BJ (cell line): ENCODE measurements at regions not wholly inside any gene's neighbourhood (a gene's known extent, or its start where the extent isn't known, plus 50 kb on each side); places are given as distances from the start of the nearest gene placed in this dataset.

Experiments used
- CTCF ChIA-PET: fragments of 350-600 bp; formaldehyde crosslinking; extraction: SDS; loops from one replicate; lab custom pipeline; 2021; ENCODE audit warnings: antibody characterized with exemption, inconsistent platforms; lab: Yijun Ruan, JAX
- POLR2A ChIA-PET: fragments of 300-600 bp; sonication (Branson Sonifier 250); formaldehyde crosslinking; extraction: SDS; loops from one replicate; lab custom pipeline; 2021; ENCODE audit warnings: antibody characterized with exemption; lab: Charles Lee
- DNase-seq: peaks from one replicate; pipeline ENCODE4 v3.0.0-alpha.2; 2011; ENCODE audit warnings: low read depth
- H3K27me3 ChIP-seq: 2 replicates; pipeline ENCODE4 v1.6.0; 2011; ENCODE audit warnings: low read length; ENCODE audit not compliant: control insufficient read depth, insufficient read depth
- H3K36me3 ChIP-seq: 2 replicates; pipeline ENCODE4 v1.5.1; 2011; ENCODE audit warnings: low read length; ENCODE audit not compliant: control insufficient read depth, insufficient read depth
- H3K4me3 ChIP-seq: 2 replicates; pipeline ENCODE4 v1.5.1; 2011; ENCODE audit warnings: low read depth, mild to moderate bottlenecking, control low read depth, low read length
- CTCF ChIP-seq: IDR thresholded peaks from 2 replicates; pipeline ENCODE4 v1.5.1; 2011; ENCODE audit warnings: low read depth, mild to moderate bottlenecking, control low read depth, inconsistent platforms, low read length, moderate library complexity; ENCODE audit not compliant: insufficient read depth

- no peak for DNase-seq
Measured at GRCh38 chr6:166860392-166860791, 96.0 kb downstream of the RNASET2 start.

GRCh38 chr6:166855416-166855815 lies 100.9 kb downstream of the RNASET2 start:
- Histone ChIP-seq H3K27me3 (no peaks in the 10 kb centered on the region), H3K36me3 (no peaks in the 10 kb centered on the region), H3K4me3 (no peak overlapping the region)
- no peak for DNase-seq
- ChIA-PET POLR2A (no interaction called here), CTCF (no interaction called here)
- no peak for TF ChIP-seq CTCF

More at GRCh38 chr6:166860392-166860791, 96.0 kb downstream of the RNASET2 start:
- TF ChIP-seq CTCF, result no peak
- POLR2A ChIA-PET, result no interaction called here
- no peaks in the 10 kb centered on the region for H3K36me3 ChIP-seq
- H3K4me3 ChIP-seq, result no peak overlapping the region
- CTCF ChIA-PET, result no interaction called here
- peaks cover 9% of the 10 kb centered on the region; the same call in 1 of the 2 replicates for H3K27me3 ChIP-seq

GRCh38 chr6:166853371-166854325 lies 102.7 kb downstream of the RNASET2 start:
- Histone ChIP-seq H3K27me3 (no peaks in the 10 kb centered on the region), H3K4me3 (no peak overlapping the region), H3K36me3 (no peaks in the 10 kb centered on the region)
- CTCF ChIA-PET, result no interaction called here
- no peak for TF ChIP-seq CTCF
- DNase-seq, result no peak
- POLR2A ChIA-PET, result no interaction called here

- Histone ChIP-seq H3K27me3 (no peaks in the 10 kb centered on the region), H3K4me3 (no peak overlapping the region), H3K36me3 (no peaks in the 10 kb centered on the region)
- ChIA-PET CTCF (no interaction called here), POLR2A (no interaction called here)
- no peak for TF ChIP-seq CTCF
- no peak for DNase-seq
Measured at GRCh38 chr6:166852451-166852975, 103.8 kb downstream of the RNASET2 start.

GRCh38 chr6:166851911-166852310 lies 104.4 kb downstream of the RNASET2 start:
- Histone ChIP-seq H3K27me3 (no peaks in the 10 kb centered on the region), H3K36me3 (no peaks in the 10 kb centered on the region), H3K4me3 (no peak overlapping the region)
- ChIA-PET POLR2A (no interaction called here), CTCF (no interaction called here)
- TF ChIP-seq CTCF, result no peak
- no peak for DNase-seq
